Esophagus squamous epithelium (tissue), 5 donors: ENCODE measurements at regions not wholly inside any gene's neighbourhood (a gene's known extent, or its start where the extent isn't known, plus 50 kb on each side); places are given as distances from the start of the nearest gene placed in this dataset.

Experiments
- DNase-seq: peaks from one replicate; lab custom pipeline; 2025; lab: John Stamatoyannopoulos, UW
- H3K27ac ChIP-seq, 4 donors: fragments of 200-600 bp; sonication (generic); one replicate each; pipeline ENCODE4 v1.5.1; 2016 to 2019; ENCODE audit warnings: mild to moderate bottlenecking in 1 of 4
- H3K27me3 ChIP-seq, 4 donors: fragments of 200-600 bp; sonication (generic); 1 replicate in 3 of 4; 2 replicates in 1 of 4; pipeline versions ENCODE4 v1.5.1 to v1.6.0; 2017 to 2021; ENCODE audit warnings: antibody characterized with exemption in 1 of 4
- H3K36me3 ChIP-seq, 3 donors: fragments of 200-600 bp; sonication (generic); one replicate each; pipeline ENCODE4 v1.5.1; 2016 to 2019
- H3K4me1 ChIP-seq, 3 donors: fragments of 200-600 bp; sonication (generic); one replicate each; pipeline ENCODE4 v1.5.1; 2017 to 2019
- H3K4me3 ChIP-seq, 4 donors: fragments of 200-600 bp; sonication (generic); 1 replicate in 3 of 4; 2 replicates in 1 of 4; pipeline ENCODE4 v1.5.1; 2016 to 2019; ENCODE audit warnings: mild to moderate bottlenecking in 2 of 4, moderate library complexity in 1 of 4
- H3K9me3 ChIP-seq, 3 donors: fragments of 200-600 bp; sonication (generic); one replicate each; pipeline ENCODE4 v1.5.1; 2016 to 2019
- CTCF ChIP-seq, 6 experiments: fragments of 450-650 bp in 4 of 6; fragments of 200-600 bp in 2 of 6; sonication (generic) in 2 of 6; IDR thresholded peaks; one replicate each; pipeline ENCODE4 v1.5.1; 2016 to 2019; ENCODE audit warnings: antibody characterized with exemption in 6 of 6, mild to moderate bottlenecking in 4 of 6, moderate library complexity in 4 of 6
- POLR2A ChIP-seq, 4 donors: fragments of 450-650 bp; IDR thresholded peaks; one replicate each; pipeline ENCODE4 v1.6.1; 2017; ENCODE audit warnings: antibody characterized with exemption in 4 of 4, mild to moderate bottlenecking in 4 of 4, moderate library complexity in 3 of 4
- WGBS, 2 donors: methylation state at CpG; one replicate each; pipeline ENCODE4 v1.1.5; 2018; 5-methylcytosine and 5-hydroxymethylcytosine counted together
- intact Hi-C: fragments of 100-400 bp; cut with DNase I; formaldehyde crosslinking; loops from one replicate; pipeline ENCODE4 v1.15.0; 2022
- donor health status: DM: yes; HTN: yes; CAD: no.

- Histone ChIP-seq H3K4me1 (peaks cover 0 to 3% (median 0%) of the 10 kb centered on the region in 3 donors), H3K27me3 (no peaks in the 10 kb centered on the region), H3K27ac (no peak overlapping the region), H3K4me3 (no peak overlapping the region), H3K9me3 (no peaks in the 10 kb centered on the region), H3K36me3 (no peaks in the 10 kb centered on the region)
- TF ChIP-seq POLR2A (IDR thresholded peaks at IDR 0.05) (no peak), CTCF (IDR thresholded peaks at IDR 0.05) (no peak)
- DNase-seq, result no peak
- intact Hi-C loops, result no loop called here
These were observed 482.4 kb downstream of the NAF1 start for GRCh38 chr4:162684371-162684700.

- Histone ChIP-seq H3K9me3 (peaks cover 0 to 5% (median 0%) of the 10 kb centered on the region in 3 donors), H3K4me1 (peaks cover 0 to 3% (median 0%) of the 10 kb centered on the region in 3 donors), H3K27me3 (no peaks in the 10 kb centered on the region), H3K4me3 (no peak overlapping the region), H3K27ac (no peak overlapping the region), H3K36me3 (no peaks in the 10 kb centered on the region)
- intact Hi-C loops, result no loop called here
- 36 to 45% methylated on average over 5 of the region's 5 CpGs for WGBS, 2 donors
- DNase-seq, result no peak
- TF ChIP-seq CTCF (IDR thresholded peaks at IDR 0.05), result no peak
- no peak for TF ChIP-seq POLR2A (IDR thresholded peaks at IDR 0.05)
These were observed 482.9 kb downstream of the NAF1 start for GRCh38 chr4:162683659-162684370.

- no peak for DNase-seq
- Histone ChIP-seq H3K4me3 (no peak overlapping the region), H3K4me1 (peaks cover 0 to 3% (median 0%) of the 10 kb centered on the region in 3 donors), H3K27ac (no peak overlapping the region), H3K27me3 (no peaks in the 10 kb centered on the region), H3K36me3 (no peaks in the 10 kb centered on the region), H3K9me3 (peaks cover 0 to 11% (median 0%) of the 10 kb centered on the region in 3 donors)
- intact Hi-C loops, result no loop called here
- 44 to 64% methylated on average over 1 of the region's 1 CpG for WGBS, 2 donors
- no peak for TF ChIP-seq CTCF (IDR thresholded peaks at IDR 0.05)
These were observed 484.0 kb downstream of the NAF1 start for GRCh38 chr4:162682651-162683050.

GRCh38 chr4:162681212-162681611 is 485.5 kb downstream of the NAF1 start:
- TF ChIP-seq CTCF (IDR thresholded peaks at IDR 0.05) (no peak), POLR2A (IDR thresholded peaks at IDR 0.05) (no peak)
- Histone ChIP-seq H3K36me3 (no peaks in the 10 kb centered on the region), H3K4me3 (no peak overlapping the region), H3K27ac (no peak overlapping the region), H3K27me3 (no peaks in the 10 kb centered on the region), H3K9me3 (peaks cover 0 to 11% (median 0%) of the 10 kb centered on the region in 3 donors), H3K4me1 (peaks cover 0 to 3% (median 0%) of the 10 kb centered on the region in 3 donors)
- 25 to 30% methylated on average over 2 of the region's 2 CpGs for WGBS, 2 donors
- intact Hi-C loops, result no loop called here
- DNase-seq, result no peak

GRCh38 chr4:162675661-162676060 is 491.0 kb downstream of the NAF1 start:
- H3K27me3 ChIP-seq, result no peaks in the 10 kb centered on the region
- peaks cover 0 to 11% (median 0%) of the 10 kb centered on the region in 3 donors for H3K9me3 ChIP-seq
- no peaks in the 10 kb centered on the region for H3K36me3 ChIP-seq
- no peak overlapping the region for H3K27ac ChIP-seq
- intact Hi-C loops, result no loop called here
- 60 to 72% methylated on average over 1 to 2 of the region's 2 CpGs for WGBS, 2 donors
- no peak for DNase-seq
- H3K4me3 ChIP-seq, result no peak overlapping the region
- TF ChIP-seq POLR2A (IDR thresholded peaks at IDR 0.05) (no peak), CTCF (IDR thresholded peaks at IDR 0.05) (no peak)
- H3K4me1 ChIP-seq, result no peaks in the 10 kb centered on the region
